ENCODE measurements at regions not wholly inside any gene's neighbourhood (a gene's known extent, or its start where the extent isn't known, plus 50 kb on each side); places are given as distances from the start of the nearest gene placed in this dataset.

DNA sequence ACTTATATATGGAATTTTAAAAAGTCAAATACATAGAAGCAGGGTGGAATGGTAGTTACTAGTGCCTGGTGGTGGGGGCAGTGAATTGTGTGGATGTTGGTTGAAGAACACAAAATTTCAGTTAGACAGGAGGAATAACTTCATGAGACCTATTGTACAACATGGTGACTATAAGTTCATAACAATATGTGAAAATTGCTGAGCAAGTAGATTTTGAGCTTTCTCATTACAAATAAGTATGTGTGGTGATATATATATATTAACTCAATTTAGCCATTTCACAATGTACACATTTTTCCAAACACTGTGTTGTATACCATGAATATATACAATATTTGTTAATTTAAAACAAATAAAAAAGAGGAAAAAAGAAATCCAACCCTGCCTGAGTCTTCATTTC is 641.1 kb downstream of the DIAPH3 start:
- no peak for DNase-seq

DNA sequence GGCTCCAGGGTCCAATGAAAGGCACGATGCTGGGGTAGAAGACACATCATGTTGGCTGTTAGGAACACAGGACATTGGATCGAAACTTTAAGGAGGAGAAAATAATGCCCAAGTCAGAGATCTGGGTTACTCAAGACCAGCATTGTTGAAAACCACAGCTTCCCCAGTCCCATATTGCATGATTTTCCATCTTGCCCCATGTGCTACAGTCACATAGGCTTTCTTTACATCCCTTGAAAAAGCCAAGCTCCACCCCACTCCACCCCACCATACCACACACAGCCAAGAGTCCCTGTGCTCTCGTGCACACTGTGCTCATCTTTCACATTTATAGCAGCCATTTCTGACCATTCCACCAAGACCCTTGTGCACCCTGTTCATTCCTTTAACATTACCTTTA is 636.2 kb downstream of the DIAPH3 start:
- DNase-seq: no peak

DNA sequence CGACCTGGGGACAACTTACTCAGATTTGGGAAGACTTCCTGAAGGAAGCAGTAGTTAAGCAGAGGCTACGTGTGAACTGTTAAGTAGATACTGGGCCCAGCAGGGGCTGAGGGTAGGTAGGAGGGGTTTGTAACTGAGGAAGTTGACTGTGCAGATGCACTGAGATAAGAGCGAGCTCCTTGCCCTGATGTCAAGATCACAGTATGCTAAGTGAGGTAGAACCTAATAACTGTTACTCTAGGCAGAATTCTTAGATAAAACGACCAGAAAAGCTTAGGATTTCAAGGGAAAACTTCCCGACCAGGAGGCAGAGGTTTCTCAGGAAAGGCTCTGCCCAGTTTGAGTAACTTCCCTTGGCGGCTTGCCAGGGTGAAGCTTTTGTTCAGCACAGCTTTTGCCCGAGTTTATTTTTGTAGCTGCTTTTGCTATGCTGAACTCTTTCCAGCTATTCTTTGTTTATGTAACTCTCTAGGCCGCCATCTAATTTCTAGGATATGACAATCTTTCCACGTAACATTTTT is 632.1 kb downstream of the DIAPH3 start:
- peak in 2 of 4 experiments; percentile 1 to 11 for DNase-seq

GRCh38 chr13:59532405-59532804 is 631.3 kb downstream of the DIAPH3 start:
- no peak for DNase-seq

GRCh38 chr13:59533561-59534555 is 629.9 kb downstream of the DIAPH3 start:
- no peak for DNase-seq

DNA sequence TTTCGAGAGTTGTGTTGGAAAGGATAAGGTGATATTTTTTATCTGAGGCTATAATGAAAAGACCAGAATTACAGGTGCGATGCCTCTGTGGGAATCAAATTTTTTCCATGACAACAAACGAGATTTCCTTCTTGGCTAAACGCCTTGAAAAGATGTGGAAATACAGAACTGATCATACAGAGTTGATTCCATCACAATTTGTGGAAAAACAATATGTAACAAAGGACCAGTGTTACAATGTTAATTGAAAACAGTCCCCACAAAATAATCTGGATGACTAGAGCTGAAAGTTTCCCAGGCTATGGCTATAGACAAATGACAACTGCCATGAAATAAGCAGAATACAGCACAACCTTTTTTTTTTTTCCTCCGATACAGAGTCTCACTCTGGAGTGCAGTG is 628.9 kb downstream of the DIAPH3 start:
- no peak for DNase-seq

- DNase-seq: no peak
Observed at GRCh38 chr13:59537500-59537899, 626.2 kb downstream of the DIAPH3 start.

DNA sequence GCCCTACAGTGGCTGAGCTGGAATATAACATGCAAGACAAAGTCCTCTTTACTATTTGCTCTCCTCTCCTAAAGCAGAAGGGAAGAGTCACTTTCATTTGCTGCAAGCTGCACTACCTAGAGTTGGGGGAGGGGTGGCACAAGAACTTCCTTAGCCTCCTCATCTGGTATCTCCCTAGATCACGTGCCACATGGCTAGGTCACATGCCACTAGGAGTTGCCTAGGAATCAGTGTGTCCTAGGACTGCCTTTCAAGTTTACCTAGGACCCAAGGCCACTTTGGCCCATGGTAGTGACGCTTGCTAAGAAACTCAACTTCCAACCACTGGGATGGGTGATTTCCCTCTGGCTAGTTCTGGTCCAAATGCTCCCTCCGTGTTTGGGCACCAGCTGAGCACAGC is 625.2 kb downstream of the DIAPH3 start:
- DNase-seq: no peak

DNA sequence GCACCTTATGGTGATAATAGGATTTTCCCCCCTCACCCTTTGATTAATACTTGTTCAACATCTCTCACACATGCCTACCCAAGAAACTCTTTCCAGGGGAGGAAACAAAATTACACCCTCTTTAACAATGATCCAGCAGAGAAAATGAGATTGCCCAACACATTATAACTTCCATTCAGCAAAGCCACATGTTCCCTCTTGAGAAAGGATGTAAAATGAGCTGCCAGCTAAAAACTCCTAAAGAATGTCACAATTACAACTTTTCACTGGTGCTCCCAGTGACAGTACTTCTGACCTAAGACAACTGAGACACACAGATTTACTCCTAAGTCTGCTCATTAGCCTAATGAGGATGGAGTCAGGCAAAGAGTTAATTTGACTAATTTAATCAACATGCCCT is 621.4 kb downstream of the DIAPH3 start:
- DNase-seq: no peak

DNA sequence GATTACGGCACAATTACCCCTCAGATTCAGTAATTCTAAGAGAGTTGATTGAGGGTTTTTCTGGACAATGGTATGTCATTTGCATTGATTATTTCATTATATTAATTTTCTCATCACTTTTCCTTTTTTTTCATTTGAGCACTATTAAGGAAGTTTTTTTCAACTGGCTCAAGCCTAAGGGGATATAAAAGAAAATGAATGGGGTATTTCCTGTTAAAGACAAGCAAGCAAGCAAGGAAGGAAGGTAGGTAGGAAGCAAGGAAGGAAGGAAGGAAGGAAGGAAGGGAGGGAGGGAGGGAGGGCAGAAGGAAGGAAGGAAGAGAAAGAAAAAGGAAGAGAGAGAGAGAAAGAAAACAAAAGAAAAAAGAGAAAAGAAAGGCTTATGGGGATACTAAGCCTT is 620.3 kb downstream of the DIAPH3 start:
- DNase-seq: no peak

DNA sequence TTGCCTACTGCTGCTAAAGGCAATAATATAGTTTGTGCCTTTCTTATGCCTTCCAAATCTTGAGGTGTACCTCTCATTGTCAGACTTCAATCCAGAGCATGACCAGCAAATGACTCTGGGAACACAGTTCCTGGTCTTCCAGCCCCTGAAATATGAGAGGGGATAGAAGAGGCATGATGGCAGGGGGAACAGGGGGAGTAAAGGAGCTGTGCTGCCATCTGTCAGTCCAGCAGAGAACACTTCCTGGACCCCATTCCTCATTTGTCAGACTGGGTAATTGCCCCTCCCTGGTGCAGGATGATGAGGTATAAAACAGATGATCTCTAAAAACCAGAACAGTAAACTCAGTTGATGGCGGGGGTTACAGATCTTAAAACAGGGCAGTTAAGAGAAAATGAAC is 618.7 kb downstream of the DIAPH3 start:
- no peak for DNase-seq

DNA sequence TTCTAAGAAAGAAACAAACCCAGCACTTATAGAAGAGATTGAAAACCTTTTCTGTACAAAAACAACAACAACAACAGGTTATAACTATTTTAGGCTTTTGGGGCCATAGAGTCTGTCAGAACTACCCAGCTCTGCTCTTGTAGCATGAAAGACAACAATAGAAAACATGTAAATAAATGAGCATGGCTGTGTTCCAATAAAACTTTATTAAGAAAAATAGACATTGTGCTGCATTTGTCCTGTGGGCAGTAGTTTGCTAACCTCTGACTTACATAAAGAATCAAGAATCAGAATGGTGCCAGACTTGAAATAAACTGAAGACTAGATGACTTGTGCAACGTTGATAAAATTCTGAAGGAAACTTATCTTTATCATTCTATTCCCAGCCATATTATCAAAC is 617.5 kb downstream of the DIAPH3 start:
- no peak for DNase-seq

DNA sequence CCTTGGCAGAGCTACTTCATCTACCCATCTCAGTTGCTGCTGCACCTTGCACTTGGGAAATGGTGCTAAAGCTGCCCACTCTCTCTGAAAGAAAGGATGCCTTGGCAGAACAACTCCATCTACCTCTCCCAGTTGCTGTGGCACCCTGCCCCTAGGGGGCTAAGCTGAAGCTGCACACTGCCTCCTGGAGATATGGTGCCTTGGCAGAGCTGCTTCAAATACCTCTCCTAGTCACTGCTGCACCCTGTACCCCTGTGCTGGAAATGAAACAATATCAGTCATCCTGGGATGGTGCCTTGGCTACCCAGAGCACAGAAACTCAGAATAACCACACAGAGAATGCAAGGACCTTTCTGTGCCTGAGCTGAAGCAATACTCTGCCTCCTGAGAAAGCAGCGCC is 615.8 kb downstream of the DIAPH3 start:
- DNase-seq: no peak

DNA sequence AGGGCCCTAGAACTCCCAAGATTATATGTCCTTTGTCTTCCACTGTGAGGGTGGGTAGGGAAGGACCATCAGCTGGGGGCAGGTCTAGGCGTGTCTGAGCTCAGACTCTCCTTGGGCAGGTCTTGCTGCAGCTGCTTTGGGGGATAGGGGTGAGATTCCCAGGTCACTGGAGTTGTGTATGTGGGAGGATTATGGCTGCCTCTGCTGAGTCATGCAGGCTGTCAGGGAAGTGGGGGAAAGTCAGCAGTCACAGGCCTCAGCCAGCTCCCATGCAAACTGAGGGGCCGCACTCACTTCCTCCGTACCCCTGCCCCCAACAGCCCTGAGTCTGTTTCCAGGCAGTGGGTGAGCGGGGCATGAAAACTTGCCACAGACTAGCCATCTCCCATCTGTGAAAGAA is 600.8 kb downstream of the DIAPH3 start:
- DNase-seq: no peak

DNA sequence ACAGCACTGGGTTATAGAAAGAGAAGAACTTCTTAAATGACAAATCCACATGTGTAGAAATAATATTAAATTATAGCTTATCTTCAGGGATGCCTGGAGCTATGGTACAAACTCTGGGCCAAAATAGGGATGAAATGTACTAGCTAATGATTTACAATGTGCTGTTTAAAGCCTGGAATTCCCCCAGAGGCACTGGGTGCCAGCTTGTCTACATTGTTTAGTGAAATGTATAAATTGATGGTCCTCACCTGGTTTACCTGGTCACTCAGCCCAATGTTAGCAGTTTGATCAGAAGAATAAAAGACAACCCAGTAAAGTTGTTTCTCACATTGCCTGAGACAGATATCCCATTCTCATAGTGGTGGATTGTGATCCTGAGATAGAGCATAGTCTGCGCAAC is 597.2 kb downstream of the DIAPH3 start:
- no peak for DNase-seq

- no peak for DNase-seq
Observed at GRCh38 chr13:59568306-59568705, 595.4 kb downstream of the DIAPH3 start.

DNA sequence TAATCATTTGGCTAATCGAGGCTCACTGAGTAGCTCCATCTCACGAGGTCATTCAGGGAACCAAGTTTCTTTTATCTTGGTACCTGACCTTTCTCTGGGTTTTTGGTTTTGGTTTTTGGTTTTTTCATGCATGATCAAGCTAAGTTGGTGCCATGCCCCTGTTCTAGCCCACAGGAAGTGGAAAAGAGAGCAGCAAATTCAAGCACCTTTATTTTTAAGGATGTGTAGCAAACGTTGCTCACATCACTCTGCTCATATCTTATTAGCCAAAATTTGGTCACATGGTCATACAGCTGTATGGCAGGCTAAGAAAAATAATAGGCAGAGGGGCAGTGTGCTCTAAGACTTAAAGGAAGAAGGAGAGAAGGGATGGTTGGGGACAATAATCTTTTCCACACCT is 593.5 kb downstream of the DIAPH3 start:
- DNase-seq: no peak

GRCh38 chr13:59584101-59584500 is 579.6 kb downstream of the DIAPH3 start:
- DNase-seq: no peak

DNA sequence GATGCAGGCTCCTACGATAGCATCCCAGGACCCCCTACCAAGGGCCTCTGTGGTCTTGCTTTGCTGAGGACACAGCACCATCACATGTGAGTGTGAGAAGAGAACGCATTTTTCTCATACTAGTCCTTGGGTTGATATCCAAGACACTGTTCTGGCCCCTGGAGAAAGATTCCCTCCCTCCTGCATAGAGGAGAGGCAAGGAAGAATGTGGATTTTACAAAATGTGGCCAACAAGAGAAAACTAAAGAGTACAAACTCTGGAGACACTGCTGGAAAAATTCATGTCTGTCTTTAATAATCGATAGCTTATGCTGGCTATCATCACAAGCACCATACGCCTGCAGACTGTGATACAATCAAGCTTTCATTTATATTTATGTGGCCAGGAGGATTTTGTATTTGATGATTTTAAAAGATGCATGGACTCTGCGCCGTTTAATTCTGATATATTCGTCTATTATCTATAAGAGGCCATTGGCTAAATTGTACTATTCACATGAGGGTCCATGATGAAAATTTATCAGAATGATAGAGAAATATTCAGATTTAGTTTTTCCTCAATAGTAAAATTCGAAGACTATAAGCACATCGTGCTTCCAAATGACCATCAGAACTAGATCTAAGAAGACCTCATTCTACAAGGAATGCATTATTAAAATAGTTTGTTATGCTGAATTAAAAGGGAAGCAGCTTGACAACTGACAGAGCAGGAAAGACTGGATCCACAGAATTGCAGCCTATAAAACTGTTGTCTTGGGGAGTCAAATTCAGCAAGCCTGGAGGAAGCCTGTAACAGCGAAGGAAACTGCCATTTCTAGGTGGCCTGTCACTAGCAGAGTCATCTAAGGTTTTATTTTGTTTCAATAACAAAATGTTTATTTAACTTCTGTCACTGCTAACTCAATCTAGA is 578.7 kb downstream of the DIAPH3 start:
- no peak for DNase-seq

DNA sequence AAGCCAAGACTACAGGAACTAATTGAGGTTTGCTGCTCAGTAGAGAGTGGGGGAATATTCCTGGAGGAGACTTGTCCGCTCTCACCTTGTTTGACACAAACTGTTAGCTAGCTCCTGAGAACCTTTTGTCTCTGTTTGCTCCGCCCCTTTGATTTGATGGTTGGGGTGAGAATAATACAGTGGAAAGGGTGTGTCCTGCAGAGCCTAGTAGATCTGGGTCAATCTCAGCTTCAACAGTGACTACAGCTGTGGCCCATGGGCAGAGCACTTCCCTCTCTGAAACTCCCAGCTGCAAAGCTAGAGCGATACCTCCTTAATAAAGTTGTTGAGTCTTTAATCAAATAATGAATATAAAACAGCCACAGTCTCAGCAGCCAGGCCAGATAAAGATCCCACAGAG is 576.7 kb downstream of the DIAPH3 start:
- no peak for DNase-seq

DNA sequence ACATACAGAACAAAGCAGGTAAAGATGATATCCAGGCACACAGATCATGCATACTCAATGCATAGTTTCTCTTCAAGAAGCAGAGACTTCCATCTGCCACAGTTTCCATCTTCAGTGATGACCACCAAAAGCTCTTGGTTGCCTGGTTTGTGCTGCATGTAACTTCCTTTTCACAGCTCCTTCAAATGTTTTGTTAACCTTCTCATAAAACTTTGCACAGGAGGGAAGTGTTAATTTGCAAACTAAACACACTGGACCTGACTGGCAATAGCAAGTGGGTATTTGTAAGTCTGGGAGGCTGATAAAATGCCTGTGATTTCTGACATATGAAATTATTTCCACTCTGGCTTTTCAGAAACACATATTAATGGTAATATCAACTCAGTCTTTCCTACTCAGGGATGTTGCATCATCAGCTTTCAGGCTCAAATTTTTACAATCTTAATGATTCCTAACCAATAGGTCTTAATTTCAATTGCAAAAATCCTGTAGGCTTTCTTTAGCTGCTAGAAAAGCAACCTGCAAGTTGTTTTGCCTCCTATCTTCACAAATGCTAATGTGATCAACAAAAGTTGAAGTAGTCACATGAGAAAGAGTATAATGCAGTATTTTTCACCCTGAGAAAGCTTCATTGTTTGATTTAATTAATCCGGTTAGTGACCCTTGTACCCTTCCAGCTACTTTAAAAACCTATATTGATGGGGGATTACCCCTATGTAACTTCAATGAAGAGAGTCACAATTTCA is 575.6 kb downstream of the DIAPH3 start:
- DNase-seq: no peak

GRCh38 chr13:59588717-59589067 is 575.0 kb downstream of the DIAPH3 start:
- no peak for DNase-seq

- DNase-seq: no peak
Observed at GRCh38 chr13:59601993-59602392, 561.7 kb downstream of the DIAPH3 start.
